Stimulated activated CD4-positive, alpha-beta T cell treated with anti-CD3 and anti-CD28 coated beads, TNF-alpha, amount 100 ng/mL, for 48 hours (primary cell): ENCODE measurements at regions not wholly inside any gene's neighbourhood (a gene's known extent, or its start where the extent isn't known, plus 50 kb on each side); places are given as distances from the start of the nearest gene placed in this dataset.
"Not testable (repeated sequence)": the region's sequence is repeated elsewhere in the genome, so short reads cannot be mapped to it uniquely, and the experiment has no call there.

Experiments used
- DNase-seq, 3 donors: peaks; one replicate each; pipeline ENCODE4 v3.0.0-alpha.2; 2020; ENCODE audit warnings: low read depth in 3 of 3

DNA sequence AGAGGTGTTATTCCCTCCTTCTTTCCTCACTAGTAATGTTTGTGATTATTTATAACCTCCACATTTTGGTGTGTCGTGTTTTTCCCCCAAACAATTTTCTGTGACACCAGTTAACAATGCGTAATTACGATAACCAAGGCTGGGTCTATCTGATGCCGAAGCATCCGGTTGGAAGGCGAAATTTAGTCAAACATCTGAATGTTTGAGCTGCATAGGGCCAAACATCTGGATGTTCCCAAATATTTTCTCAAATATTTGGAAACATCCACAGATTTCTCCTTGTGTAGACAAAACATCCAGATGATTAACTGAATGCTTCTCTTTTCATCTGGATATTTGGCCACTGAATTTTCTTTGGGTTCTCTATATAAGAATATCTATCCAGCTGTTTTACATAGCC, 371.7 kb downstream of the NFIB start:
- no peak for DNase-seq

DNA sequence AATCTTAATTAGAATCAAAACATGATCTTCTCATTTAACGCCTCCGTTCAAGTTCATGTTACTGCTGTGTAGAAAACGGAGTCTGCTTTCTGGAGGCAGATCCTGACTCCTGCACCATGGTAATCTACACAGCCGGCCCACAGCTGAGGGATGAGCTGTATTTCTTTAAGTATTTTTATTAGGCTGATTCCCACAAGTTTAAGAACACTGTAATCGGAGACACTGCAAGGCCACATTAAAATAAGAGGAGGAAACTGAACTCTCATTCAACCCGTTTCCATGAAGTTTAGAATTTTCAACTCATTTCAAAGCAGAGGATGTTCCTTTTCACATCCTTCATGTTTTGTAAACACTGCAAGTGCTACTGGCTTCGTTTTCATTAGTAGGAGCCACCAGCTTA, 372.2 kb downstream of the NFIB start:
- DNase-seq = no peak

DNA sequence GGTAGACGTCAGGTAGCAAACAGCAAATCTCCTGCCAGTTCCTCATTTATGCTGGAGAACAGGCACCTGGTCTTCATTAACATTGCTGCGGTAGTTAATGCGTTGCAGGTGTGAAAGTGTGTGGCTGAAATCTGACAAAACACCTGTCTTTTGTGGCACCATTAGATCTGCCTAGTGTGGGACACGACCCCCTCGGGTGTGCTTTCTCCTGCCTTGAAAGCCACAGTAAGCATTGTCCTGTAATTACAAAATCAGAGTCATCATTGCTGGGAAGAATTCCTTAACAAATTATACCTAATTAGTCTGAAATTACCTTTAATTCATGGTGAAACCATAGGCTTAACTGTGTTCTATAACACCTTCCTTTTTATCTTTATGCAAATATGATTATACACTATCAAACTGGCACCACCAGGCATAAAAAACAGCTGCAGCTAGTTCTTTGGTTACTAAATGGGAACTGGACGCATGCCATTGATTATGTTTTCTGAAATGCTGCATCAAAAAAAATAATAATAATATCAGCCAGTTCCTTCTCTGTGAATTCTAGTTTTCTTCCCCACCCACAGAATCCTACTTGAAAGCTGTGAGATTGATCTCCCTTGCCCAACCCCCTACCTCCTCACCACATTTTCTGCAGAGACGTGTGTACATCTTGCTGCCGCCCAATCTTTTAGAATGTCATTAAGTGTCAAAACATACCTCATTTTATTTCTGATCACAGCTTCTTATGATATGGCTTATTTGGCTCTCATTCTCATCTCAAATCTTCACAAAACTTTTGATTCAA, 374.0 kb downstream of the NFIB start:
- no peak for DNase-seq

DNA sequence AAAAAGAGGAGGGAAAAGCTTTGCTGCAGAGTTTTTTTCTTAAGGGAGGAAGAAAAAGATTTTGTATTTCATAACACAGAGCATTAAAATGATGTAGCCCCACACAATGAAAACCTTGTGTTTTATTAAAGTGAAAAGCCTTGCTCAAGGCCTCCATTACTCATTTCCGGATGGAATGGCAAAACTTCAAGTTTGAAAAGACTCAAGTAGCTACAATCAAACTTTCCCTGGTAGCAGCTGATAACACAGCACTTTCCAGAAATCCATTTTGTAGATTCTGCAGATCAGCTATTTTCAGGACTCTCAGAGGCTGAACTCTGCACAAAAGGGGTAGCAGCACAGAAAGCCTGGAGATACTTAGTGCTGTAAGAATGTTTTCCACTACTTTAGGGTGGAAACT, 374.8 kb downstream of the NFIB start:
- DNase-seq = no peak

DNA sequence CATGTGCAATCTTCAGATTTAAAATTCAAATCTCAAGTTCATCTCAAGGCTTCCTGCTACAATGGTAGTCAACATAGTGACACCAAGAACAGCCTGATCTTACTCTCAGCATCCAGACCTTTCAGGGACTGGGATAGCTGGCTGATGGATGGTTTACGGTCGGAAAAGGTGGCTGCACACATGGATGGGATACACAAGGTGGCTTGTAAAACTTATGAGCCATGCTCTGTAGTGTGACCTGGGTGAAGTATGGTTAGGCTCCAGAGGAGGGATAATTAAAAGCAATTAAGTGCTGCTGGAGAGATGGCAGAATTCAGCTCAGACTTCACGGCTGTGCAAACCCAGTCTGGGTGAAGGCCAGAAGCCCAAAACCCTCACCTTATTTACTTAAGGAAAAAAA, 379.5 kb downstream of the NFIB start:
- DNase-seq = no peak

DNA sequence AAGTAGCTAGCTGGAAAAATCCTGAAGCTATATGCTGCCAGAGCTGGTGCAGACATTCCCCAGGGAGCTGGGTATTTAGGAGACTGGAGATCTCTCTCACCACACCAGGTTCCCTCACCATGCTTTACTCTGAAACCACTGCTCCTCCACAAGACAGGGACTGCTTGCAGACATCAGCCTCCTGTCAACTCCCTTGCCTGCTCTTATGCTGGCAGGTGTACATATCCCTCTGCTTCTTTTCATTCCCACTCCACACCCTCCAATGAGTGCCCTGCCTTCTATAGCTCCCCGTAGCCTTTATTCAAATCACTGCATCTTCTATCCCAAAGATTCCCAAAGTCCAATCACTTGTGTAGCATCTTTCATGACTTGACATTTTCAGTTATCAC, 380.7 kb downstream of the NFIB start:
- no peak for DNase-seq

DNA sequence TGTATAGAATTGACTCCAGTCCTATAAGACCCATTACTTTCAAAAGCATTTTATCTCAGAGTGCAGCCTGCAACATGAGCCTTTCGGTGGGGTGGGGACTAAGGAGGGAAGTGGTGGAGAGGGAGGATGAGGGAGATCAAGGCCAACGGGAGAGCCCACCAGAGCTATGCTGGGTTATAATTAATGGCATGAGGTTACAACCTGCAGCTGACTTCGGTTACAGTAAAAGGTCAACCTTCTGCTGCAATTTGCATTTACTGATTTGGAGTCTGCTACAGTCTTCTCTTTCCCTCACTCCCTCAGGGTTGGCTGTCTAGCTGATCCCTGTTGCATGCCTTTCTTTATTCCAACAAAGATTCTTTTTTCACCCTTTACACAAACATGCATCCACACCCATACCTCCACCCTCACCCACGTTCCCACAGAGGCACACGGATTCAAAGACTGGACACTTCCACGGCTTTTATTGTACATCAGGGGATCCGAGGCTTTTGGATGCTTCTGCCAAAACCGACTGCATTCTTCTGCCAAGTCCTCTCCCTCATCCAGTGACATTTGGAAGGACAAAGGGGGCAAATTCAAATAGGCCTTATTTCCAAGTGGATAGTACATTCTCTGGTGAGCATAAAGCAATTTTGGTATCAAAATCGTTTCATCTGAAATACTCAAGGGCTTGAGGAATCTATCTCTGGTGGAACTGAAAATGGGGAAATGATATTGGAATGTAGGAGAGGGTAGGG, 381.2 kb downstream of the NFIB start:
- DNase-seq = no peak

DNA sequence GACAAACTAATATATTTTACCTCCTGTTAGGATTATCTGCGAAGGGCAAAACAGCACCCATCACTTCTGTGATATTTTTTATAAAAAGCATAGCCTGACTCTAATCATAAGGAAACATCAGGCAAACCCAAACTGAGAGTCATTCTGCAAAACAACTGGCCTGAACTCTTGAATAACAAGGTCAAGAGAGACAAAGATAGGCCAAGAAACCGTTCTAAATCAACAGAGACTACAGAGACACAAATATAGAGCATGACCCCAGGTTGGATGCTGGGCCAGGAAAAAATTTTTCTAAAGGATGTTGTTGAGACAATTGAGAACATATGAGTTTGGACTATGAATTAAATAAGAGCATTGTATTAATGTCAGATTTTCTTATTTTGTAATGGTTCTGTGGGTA, 384.9 kb downstream of the NFIB start:
- DNase-seq = no peak

DNA sequence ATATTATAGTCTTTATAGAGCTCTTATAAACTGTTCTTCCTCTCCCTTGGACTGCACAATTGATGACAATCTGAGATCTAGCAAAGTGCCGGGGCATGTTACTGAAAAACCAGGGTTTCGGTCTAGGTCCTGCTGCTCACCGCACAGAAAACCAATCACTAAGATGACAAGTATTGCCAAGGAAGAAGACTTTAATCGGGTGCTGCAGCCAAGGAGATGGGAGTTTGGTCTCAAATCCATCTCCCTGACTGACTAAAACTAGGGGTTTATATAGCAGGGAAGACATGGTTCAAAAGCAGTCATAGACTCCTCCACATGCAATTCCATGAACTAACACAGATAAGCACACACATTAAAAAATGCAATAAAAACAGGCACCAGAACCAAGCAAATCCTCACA, 390.6 kb downstream of the NFIB start:
- DNase-seq = no peak

DNA sequence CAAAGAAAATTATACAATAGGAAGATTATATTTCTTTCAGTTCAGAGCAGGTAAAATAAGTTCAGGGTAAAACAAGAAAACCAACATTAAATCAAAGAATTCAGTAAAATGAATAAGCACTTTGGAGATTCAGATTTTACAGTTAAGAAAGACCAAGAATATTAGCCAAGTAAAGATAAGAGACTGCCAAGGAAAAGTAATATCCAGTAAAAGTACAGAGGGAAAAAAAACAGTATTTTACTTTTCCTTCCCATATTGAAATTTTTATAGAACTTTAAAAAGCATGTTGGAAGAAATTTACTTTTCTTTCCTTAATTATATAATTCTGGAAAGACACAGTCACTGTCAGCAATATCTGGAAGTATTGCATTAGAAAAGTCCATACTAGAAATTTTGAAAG, 393.4 kb downstream of the NFIB start:
- DNase-seq = no peak

DNA sequence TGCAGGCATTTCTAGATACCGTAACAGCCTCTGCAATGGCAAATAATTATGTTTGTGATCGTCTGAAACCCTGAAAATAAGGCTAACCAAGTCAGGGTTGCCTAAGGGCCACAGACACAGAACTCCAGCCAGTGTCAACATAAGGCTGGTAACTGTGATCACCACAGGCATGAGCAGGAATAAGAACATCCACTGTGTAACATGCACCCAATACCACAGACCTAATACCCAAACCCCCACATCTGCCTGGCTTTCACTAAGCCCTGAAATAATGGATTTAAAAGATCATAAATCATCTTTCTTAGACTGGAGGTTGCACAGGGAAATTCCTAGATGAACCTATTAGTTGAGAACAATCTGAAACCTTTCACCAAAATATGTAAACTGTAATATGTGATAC, 394.5 kb downstream of the NFIB start:
- no peak for DNase-seq

DNA sequence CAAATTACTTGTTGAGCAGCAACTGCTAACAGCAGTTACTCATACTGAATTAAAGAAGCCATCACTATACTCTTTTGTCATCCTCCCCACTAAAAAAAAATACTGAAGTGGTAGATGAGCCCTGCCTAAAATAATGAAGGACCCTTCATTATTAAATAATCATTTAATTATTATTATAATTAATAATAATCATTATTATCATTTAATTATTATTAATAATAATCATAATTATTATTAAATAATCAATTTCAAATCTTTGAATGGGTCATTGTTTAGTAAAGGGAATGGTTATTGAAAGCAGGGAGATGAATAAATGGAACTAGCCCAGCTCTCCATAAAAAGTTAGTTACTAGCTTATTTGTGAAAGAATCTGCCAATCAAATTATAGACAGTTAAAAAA, 396.4 kb downstream of the NFIB start:
- no peak for DNase-seq

DNA sequence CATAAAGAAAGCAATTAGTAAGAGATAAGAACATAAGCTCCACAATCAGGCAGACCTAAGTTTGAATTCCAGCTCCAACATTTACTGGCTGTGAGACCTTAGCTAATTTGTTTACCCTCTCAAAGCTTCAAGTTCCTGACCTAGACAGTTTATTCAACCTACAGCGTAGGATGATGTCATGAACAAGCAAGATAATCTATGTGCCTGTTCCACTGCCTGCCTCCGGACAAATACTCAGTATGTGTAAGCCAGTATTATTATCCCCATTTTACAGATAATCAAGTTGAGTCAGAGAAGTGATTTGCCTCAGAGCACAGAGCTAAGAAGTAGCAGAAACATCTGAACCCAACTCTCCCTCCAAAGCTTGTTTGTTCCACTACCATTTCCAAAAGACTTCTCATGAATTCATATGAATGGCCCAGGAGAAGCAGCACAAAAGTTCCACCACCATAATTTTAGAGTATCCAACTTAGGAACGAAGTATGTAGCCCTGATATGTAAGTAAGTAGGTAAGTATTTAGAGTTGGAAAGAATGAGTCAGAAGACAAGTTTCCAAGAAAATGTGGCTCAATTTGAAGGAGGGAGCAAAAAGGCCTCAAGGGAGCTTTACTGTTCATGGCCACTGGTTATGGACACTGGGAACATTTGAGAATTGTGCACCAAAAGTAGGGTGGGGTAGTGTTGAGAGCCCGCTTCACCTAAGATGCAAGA, 398.2 kb downstream of the NFIB start:
- no peak for DNase-seq

DNA sequence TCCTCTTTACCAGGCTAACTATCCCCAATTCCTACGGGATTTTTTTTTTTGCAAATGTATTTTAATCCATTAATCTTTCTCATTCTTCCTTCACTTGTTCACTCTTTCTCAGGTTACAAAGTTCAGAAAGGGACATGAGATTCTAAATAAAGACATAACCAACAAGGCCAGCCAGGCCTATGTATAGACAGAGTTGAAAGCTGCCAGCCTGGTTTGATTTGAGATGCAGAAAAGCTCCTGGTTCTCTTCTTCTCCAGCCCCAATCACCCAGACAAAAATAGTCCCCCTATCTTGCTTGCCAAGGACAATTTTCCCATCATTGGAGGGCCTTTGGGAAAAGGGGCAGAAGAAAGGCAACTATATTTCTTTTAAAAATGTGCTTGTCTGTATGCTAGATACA, 398.8 kb downstream of the NFIB start:
- DNase-seq = no peak

DNA sequence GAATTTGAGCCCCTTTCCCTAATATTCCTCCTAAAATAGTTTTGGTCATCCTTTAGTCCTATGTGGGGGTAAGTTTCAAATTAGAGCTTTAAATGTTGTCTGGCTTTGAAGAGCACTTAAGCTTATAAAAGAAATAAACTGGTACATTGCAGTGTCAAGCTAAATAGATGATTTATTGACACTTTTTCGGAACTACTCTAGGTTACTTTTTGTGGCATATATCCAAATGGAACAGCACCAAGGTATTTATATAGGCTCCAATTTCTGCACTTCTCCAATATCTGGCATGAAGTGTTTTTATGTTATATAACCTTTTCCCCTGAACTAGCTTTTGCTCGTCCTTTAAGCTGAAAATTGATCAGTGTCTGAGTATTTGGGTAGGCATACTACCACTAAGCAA, 402.5 kb downstream of the NFIB start:
- DNase-seq = no peak

DNA sequence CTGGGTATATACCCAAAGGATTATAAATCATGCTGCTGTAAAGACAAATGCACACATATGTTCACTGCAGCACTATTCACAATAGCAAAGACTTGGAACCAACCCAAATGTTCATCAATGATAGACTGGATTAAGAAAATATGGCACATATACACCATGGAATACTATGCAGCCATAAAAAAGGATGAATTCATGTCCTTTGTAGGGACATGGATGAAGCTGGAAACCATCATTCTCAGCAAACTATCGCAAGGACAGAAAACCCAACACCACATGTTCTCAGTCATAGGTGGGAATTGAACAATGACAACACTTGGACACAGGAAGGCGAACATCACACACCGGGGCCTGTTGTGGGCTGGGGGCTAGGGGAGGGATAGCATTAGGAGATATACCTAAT, 406.1 kb downstream of the NFIB start:
- not testable (repeated sequence) for DNase-seq

DNA sequence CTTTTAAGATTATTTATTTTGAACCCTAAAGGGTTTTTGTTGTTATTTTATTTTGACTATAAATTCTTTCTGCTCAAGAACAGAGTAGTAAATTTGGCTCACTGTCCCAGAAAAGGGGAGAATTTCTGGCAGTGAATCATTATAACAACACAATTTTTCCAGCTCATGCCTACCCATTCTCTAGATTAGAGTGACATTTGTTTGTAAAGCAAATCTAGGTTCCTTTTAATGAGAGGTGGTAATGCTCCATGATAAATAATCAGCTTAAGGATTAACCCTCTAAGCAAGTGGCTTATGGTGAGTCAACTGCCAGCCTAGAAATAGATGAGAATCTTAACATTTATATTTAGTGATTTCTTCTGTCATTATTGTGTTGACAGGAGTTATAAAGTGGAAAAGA, 409.2 kb downstream of the NFIB start:
- no peak for DNase-seq

DNA sequence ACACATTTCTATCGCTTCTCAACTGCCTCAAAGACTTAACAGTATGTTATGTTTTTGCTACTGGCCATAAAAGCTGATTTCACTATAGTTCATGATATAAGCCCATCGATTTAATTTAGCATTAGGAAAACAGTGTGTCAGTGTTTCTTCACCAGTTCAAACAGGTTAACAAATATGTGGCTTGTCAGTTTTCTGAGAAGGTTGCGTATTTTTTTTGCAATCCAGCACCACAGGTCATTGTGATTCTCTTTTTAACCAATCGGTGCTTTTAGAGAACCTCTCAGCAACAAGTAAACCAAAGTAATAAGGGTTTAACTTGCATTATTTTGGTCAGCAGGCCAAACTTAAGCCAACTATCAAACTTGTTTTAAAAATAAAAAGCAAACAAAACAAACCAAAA, 409.6 kb downstream of the NFIB start:
- no peak for DNase-seq

DNA sequence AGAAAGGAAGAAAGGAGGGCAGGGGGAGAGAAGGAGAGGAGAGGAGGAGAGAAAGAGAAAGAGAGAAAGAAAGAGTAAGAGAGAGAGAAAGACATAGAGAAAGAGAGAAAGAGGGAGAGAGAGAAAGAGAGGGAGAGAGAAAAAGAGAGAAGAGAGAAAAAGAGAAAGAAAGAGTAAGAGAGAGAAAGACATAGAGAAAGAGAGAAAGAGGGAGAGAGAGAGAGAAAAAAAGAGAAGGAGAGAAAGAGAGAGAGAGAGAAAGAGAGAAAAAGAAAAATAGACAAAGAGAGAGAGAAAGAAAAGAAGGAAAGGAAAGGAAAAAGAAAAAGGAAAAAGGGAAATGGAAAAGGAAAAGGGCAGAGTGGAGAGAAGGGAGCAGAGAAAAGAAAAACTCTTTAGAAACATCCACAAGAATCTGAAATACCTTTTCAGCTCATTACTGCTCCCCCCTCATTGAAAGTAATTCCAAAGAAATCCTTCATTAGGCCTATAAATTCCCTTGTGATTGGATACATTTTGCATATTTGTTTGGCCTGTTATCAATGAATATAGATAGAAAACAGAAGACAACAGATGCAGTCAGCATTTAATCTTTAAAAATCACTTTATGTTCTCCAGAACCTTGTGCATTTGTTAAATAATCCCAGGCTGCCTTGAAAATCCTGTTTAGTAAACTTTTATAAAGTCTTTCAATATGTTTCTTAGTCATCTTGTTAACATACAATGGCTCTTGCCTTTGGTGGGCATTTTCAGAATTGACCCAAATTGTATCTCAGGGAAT, 411.5 kb downstream of the NFIB start:
- DNase-seq = no peak

DNA sequence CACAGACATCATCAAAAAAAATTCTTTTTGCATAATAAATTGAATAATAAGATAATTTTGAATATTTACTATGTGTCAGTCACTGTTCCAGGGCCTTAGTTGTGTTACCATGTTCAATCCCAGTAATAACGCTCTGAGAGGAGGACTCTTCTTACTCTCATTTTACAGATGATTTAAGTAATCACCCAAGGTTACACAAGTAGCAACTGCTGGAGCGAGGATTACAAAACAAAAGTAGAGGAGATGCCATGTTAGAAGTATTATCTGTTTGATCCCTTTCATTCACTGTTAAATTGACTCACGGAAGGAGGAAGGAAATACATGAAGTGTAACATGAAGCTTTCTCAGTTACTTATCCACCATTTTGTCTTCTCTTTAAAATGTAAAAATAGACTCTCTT, 412.8 kb downstream of the NFIB start:
- DNase-seq = no peak

DNA sequence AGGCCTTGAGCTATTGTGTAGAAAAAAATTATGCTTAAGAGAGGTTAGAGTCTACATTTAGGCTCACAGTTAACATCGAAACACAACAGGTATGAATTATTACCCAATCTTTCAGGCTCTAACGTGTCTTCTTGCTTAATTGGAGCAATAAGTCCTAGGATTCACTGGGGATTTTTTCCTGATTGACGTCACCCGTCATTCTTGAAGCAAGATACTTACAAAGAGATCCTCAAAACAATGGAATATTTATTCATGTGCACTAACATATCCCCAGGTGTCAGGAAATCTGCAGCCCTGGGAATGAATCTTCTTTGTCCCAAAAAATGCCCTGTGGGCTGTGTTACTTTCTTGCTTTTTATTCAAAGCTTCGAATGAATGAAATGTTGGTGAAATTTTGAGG, 413.5 kb downstream of the NFIB start:
- DNase-seq = no peak

DNA sequence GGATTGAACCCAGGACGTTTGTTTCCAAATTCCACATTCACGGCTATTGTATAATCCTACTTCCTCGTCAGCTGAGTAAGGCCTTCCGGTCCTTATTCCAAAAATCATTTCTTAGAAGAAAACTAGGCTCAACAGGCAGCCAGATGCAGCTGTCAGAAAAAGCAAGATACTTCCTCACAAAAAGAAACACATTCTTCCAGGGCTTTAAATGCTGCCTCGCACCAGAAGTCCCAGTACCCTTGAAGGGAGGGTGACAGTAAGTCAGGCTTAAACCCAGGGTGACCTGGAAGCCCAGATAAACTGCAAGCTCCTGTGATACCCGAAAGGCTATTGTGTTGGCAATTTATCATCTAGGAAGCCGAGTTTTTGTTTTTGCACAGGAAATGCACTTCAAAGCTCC, 414.0 kb downstream of the NFIB start:
- DNase-seq = no peak
